WERI-Rb-1 (cell line): ENCODE measurements at regions not wholly inside any gene's neighbourhood (a gene's known extent, or its start where the extent isn't known, plus 50 kb on each side); places are given as distances from the start of the nearest gene placed in this dataset.

ENCODE experiments used
- DNase-seq: peaks from one replicate; pipeline ENCODE4 v3.0.0-alpha.2; 2020
- H3K27ac ChIP-seq: fragments of 250-450 bp; sonication (Bioruptor Pico); 2 replicates; pipeline ENCODE4 v1.5.1; 2020; ENCODE audit warnings: mild to moderate bottlenecking, moderate library complexity
- H3K27me3 ChIP-seq: fragments of 250-450 bp; sonication (Bioruptor Pico); 2 replicates; pipeline ENCODE4 v1.5.1; 2021; ENCODE audit warnings: mild to moderate bottlenecking, low read depth, moderate library complexity; ENCODE audit not compliant: insufficient read depth, severe bottlenecking
- H3K36me3 ChIP-seq: fragments of 250-450 bp; sonication (Bioruptor Pico); 2 replicates; pipeline ENCODE4 v1.5.1; 2020; ENCODE audit warnings: mild to moderate bottlenecking, moderate library complexity
- H3K4me3 ChIP-seq: 2 replicates; pipeline ENCODE4 v1.5.1; 2011; ENCODE audit warnings: low read depth, mild to moderate bottlenecking, control low read depth, low read length
- H3K9me3 ChIP-seq: fragments of 250-450 bp; sonication (Bioruptor Pico); 2 replicates; pipeline ENCODE4 v1.5.1; 2021; ENCODE audit warnings: mild to moderate bottlenecking, moderate library complexity; ENCODE audit not compliant: severe bottlenecking
- CTCF ChIP-seq: IDR thresholded peaks from 2 replicates; pipeline ENCODE4 v1.5.1; 2011; ENCODE audit warnings: low read depth, mild to moderate bottlenecking, control low read depth, inconsistent platforms, low read length

GRCh38 chr20:46797206-46797605 lies 87.8 kb downstream of the SLC2A10 start:
- TF ChIP-seq CTCF, result no peak
- no peaks in the 10 kb centered on the region for H3K27me3 ChIP-seq
- DNase-seq, result peak; percentile 78

GRCh38 chr20:46798430-46798829 lies 89.0 kb downstream of the SLC2A10 start:
- DNase-seq, result no peak
- TF ChIP-seq CTCF, result no peak
- H3K27me3 ChIP-seq, result no peaks in the 10 kb centered on the region
- H3K9me3 ChIP-seq, result no peaks in the 10 kb centered on the region
- H3K4me3 ChIP-seq, result no peak overlapping the region
- peak overlapping the region; percentile 93 for H3K27ac ChIP-seq
- no peaks in the 10 kb centered on the region for H3K36me3 ChIP-seq

More at GRCh38 chr20:46797206-46797605, 87.8 kb downstream of the SLC2A10 start:
- peak overlapping the region; percentile 93 for H3K27ac ChIP-seq
- no peaks in the 10 kb centered on the region for H3K9me3 ChIP-seq
- H3K36me3 ChIP-seq, result no peaks in the 10 kb centered on the region
- no peak overlapping the region for H3K4me3 ChIP-seq

- no peaks in the 10 kb centered on the region for H3K36me3 ChIP-seq
- no peaks in the 10 kb centered on the region for H3K27me3 ChIP-seq
- TF ChIP-seq CTCF, result no peak
- H3K4me3 ChIP-seq, result no peak overlapping the region
- no peaks in the 10 kb centered on the region for H3K9me3 ChIP-seq
- DNase-seq, result peak; percentile 89
- H3K27ac ChIP-seq, result peak overlapping the region; percentile 93
Measured at GRCh38 chr20:46799781-46800408, 90.4 kb downstream of the SLC2A10 start.

GRCh38 chr20:46800409-46800804 lies 91.0 kb downstream of the SLC2A10 start:
- no peaks in the 10 kb centered on the region for H3K36me3 ChIP-seq
- H3K27me3 ChIP-seq, result no peaks in the 10 kb centered on the region
- no peak for TF ChIP-seq CTCF
- H3K9me3 ChIP-seq, result no peaks in the 10 kb centered on the region
- H3K27ac ChIP-seq, result peak overlapping the region; percentile 93
- no peak for DNase-seq
- H3K4me3 ChIP-seq, result no peak overlapping the region; the same call in 1 of the 2 replicates

GRCh38 chr20:46801003-46801702 lies 91.7 kb downstream of the SLC2A10 start:
- peak overlapping the region; percentile 93 for H3K27ac ChIP-seq
- DNase-seq, result peak; percentile 48
- H3K4me3 ChIP-seq, result no peak overlapping the region
- H3K27me3 ChIP-seq, result no peaks in the 10 kb centered on the region
- no peak for TF ChIP-seq CTCF
- no peaks in the 10 kb centered on the region for H3K36me3 ChIP-seq
- no peaks in the 10 kb centered on the region for H3K9me3 ChIP-seq
